ENCODE measurements at regions not wholly inside any gene's neighbourhood (a gene's known extent, or its start where the extent isn't known, plus 50 kb on each side); places are given as distances from the start of the nearest gene placed in this dataset.

DNA sequence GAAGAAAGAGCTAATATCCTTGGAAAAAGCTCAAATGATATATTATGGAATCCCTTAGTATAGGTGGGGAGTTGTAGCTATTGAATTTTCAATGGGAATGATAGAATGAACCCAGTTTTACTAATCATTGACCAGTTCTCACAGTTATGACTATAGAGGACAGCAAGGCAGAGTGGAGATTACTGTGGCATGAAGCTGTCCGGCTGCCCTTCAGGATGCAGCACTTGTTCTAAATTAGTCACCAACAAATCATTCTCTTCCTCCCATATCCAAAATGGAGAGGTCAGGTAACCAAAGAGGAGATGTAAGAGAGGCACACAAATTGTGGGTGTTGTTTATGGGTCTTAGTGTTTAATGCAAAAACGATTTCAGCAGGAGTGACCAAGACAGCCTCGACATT, 1490.0 kb upstream of the MIR17HG start:
- intact Hi-C loops (cut with micrococcal nuclease), result no loop called here

DNA sequence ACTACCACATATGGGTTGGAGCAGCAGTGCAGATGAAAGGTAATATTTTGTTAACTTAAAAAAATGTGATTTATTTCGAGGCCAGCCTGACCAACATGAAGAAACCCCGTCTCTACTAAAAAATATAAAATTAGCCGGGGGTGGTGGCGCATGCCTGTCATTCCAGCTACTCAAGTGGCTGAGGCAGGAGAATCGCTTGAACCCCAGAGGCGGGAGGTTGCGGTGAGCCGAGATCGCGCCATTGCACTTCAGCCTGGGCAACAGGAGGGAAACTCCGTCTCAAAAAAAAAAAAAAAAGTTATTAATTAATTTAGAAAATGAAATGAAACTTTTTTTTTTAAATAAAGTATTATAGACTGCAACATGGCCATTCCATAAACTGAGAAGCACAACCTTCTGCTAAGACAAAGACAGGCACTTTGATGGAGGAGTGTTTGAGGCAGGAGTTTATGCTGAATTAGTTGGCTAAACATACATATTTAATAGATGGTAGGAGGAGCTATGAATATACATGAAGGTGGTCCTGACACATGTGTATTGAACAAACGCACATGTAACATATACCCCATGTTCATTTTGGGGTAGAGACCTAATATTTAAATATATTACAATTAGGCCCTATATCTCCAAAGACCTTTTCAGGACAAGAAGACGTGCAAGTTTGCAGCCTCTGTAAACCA, 1485.3 kb upstream of the MIR17HG start:
- intact Hi-C loops (cut with micrococcal nuclease), result no loop called here

DNA sequence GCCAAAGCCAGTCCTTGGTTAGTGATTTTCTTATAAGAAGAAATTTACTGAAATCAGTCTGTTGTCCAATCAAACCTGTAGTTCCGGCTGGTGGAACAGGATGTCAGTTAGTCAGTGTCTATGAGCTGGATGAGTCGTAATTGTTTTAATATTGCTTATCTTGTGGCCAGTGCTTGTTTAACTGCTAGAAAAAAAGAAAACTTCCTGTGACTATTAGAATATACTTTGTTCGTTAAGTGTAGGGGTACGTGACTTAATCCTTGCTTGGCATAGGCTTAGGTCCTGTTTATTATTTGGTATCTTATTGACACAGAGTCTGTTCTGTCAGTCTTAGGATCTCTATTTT, 1484.8 kb upstream of the MIR17HG start:
- intact Hi-C loops (cut with micrococcal nuclease), result no loop called here

DNA sequence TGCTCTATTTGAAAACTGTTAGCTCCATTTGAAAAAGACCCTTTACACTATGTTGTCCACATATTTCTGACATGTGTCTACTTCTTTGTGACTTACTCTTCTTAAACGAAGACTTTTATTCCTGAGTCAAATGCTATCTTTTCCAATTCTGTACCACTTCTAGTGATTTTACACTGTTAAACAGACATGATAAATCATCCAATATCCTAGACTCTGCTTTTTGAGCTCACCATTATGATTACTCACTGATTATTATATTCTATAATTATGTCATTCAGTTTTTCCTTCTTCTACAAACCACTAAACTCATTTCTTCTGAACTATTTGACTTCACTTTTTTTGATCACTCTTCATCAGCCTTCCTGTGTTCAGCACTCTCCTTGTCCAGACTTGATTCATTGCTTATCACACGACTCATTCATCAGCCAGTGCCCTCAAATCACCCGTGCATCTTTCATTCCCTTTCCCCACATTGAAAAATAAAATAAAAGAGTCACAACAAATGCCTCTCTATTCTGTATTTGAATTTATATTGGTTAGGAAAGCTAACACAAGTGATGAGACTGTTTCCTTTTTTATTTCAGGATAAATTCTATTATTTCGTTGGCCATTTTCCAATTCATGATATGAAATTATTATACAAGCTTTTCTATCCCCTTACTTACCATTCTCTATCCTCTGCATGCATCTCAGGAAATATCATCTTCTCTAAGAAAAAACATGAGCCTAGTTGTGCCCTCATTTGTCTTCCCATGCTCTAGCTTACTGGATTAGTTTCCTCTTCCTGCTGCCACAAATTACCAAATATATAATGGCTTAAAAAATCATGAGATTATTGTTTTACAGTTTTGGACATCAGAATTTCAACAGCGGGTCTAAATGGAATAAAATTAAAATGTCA, 1482.1 kb upstream of the MIR17HG start:
- intact Hi-C loops (cut with micrococcal nuclease), result no loop called here

DNA sequence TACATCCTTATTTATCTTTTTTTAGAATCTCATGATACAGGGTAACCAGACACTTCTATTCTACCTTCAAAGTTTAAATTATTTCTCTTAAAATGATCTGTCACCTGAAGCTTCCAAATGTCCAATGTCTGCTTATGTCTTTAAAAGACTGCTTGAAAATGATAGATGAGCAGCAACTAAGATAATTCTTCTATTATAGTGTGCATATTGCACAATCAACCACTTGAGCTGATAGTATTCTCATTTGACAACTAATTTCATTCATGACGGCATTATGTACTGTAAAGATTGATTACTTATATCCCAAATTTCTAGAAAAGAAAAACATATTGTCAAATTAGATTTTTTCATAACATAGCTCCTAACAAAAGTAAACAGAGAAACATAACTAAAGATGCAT, 1478.2 kb upstream of the MIR17HG start:
- intact Hi-C loops (cut with micrococcal nuclease), result no loop called here

DNA sequence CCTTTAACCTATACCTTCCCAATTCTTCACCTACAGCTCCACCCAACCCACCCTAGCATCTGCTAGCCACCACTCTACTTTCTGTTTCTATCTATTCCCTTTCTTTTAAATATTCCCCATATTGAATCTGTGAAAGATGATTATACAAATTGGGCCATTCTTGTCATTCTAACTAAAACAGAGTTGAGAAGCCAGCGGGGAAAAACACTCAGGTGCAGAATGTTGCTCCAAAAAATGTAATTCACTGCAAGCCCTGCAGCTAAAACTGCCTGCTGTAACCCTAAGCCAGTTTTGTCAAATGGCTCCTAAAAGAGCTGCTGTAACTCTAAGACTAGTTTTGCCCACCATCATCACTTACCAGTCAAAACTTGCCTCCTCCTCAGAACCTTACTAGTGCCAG, 1468.6 kb upstream of the MIR17HG start:
- intact Hi-C loops (cut with micrococcal nuclease), result no loop called here

DNA sequence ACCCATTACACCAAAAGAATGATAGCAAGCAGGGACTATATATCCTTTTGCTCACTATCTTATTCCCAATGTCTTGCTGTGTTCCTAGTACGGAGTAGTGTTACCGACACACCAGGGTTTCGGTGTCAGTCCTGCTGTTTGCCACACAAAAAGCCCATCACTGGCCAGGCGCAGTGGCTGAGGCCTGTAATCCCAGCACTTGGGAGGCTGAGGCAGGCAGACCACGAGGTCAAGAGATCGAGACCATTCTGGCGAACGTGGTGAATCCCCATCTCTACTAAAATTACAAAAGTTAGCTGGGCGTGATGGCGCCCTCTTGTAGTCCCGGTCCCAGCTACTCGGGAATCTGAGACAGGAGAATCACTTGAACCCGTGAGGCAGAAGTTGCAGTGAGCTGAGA, 1467.3 kb upstream of the MIR17HG start:
- intact Hi-C loops (cut with micrococcal nuclease), result no loop called here

DNA sequence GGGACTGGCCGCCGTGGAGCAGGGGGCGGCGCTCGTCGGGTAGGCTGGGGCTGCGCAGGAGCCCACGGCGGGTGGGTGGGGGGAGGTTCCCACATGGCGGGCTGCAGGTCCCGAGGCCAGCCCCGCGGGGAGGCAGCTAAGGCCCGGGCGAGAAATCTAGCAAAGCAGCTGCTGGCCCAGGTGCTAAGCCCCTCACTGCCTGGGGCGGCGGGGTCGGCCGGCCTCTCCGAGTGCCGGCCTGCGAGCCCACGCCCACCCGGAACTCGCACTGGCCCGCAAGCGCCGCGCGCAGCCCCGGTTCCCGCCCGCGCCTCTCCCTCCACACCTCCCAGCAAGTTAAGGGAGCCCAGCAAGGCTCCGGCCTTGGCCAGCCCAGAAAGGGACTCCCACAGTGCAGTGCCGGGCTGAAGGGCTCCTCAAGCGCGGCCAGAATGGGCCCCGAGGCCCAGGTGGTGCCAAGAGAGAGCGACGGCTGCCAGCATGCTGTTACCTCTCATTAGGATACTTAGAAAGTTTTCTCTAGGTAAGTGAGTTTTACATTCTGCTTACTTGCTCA, 1463.5 kb upstream of the MIR17HG start:
- intact Hi-C loops (cut with micrococcal nuclease), result no loop called here

DNA sequence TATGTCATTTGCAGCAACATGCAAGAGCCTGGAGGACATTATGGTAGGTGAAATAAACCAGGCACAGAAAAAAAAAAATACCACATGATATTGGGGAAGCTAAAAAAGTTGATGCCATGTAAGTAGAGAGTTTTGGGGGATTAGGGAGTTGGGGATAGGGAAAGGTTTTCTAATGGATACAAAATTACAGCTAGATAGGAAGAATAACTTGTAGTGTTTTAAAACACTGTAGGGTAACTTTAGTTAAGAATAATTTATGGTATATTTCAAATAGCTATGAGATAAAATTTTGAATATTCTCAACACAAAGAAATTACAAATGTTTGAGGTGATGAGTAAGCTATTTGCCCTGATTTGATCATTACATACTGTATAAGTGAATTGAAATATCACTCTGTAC, 1456.7 kb upstream of the MIR17HG start:
- intact Hi-C loops (cut with micrococcal nuclease), result no loop called here

DNA sequence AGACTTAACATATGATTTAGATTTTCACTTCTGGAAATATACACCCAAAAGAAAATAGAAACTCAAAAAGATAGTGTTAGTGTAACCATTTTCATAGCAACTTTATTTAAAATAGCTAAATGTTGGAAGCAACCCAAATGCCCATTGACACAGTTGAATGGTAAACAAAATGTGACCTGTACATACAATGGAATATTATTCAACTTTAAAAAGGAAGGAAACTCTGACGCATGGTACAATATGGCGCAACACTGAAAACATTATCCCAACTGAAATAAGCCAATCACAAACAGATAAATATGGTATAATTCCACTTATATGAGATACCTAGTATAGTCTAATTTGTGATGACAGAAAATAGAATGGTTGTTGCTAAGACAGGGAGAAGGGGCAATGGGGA, 1456.1 kb upstream of the MIR17HG start:
- intact Hi-C loops (cut with micrococcal nuclease), result no loop called here

DNA sequence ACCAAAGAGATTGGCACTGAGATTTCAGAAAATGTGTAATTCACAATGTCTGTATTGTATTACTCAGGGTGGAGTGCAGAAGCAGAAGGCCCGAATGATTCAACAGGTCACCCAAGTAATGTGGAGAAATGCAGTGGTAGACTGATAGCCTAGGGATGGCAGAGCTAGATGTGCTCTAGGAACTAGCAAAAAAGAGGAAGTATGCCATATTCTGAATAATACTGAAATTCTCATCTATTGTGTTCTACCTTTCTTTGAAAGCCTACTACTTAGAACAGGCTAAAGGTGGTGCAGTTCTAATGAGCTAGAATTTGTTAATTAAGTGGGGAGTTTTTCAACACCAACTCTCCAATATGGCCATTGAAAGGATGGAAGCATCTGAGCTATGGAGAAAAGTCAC, 1449.8 kb upstream of the MIR17HG start:
- intact Hi-C loops (cut with micrococcal nuclease), result no loop called here

DNA sequence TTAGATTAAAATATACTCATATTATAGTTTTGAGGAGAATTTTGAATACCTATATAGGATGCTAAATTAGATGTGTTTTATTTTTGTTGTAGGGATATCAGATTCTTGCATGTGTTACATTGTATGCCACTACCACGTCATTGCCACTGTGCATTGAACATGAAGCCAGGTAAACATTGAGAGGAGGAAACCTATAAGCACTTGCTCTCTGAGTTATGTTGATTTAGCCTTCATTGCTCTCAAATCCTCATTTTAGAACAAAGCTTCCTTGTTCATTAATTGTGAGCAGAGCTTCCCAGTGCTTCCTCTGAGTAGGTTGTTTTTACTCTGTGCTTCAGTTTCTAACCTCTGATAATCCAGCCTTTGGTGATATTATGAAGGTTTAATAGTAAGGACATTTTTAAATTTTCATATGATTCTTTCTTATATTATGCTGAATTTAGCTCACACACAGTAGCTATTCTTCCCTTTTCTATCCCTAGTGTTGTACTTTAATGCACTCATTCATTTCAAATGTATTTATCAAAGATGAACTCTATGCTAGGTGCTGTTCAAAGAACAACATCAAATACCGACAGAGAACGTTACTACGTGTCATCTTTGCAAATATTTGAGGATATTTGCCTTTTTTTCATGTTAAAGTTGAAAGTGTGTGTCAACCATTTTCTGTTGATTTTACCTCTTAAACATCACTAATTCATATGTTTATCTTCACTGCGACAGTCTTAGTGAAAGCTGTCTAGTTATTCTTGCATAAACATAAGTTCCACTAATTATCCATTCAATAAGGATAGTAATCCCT, 1448.0 kb upstream of the MIR17HG start:
- intact Hi-C loops (cut with micrococcal nuclease), result no loop called here

DNA sequence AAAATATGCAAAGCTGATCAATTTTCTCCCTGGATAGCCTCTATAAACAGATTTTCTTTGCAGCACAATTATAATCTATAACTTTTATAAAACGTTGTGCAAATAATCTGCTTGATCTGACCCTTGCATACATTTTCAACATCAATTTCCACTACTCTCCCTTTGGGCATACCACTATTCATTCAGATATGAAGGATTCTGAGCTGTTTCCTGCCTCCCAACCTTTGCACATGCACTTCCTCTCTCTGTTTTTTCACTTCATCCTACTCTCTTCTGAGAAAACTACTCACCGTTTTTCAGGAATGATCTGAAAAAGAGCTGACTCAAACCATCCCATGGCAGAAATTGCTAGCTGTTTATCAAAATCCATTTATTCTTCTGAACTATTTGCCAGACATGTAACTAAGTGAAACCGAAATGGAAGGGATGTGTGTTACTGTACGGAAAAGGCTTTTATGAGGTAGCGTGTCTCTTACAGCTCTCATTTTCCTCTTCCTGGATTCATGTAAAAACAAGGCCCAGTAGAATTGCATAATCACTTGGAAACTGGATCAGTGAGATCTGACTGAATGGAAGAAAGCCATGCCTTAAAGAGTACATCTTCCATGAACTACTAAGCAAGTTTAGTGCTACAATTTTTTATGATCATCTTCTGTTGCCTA, 1447.3 kb upstream of the MIR17HG start:
- intact Hi-C loops (cut with micrococcal nuclease), result no loop called here

DNA sequence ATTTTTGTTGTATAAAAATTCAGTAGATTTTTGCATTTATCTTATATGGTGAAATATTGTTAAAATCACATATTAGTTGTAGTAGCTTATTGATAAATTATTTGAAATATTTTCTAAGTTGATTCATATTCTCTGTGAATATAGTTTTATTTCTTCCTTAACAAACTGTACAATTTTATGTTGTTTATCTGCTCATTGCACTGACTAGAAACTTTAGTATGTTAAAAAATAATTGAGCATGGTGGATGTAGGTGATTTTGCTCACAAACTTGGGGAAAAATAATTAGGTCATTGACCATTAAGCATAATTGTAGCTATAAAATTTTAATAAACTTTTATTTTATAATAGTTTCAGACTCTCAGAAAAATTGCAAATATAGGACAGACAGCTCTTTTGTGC, 1445.3 kb upstream of the MIR17HG start:
- intact Hi-C loops (cut with micrococcal nuclease), result no loop called here

DNA sequence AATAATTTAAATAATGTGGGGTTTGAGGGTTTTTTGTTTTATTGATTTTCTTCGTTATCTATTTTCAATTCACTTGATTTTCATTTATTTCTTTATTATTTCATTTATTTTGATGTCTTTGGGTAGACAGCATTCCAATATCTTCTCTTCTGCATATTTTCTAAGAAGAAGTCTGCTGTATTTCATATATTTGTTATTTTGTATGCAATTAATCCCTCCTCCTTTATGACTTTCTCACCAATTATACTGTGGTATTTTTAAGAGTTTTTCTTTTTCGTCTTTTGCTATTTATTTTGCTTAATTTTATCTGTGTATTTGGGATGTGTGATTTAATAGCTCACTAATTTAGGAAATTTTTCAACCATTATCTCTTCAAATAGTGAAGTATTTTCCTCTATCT, 1444.4 kb upstream of the MIR17HG start:
- intact Hi-C loops (cut with micrococcal nuclease), result no loop called here

DNA sequence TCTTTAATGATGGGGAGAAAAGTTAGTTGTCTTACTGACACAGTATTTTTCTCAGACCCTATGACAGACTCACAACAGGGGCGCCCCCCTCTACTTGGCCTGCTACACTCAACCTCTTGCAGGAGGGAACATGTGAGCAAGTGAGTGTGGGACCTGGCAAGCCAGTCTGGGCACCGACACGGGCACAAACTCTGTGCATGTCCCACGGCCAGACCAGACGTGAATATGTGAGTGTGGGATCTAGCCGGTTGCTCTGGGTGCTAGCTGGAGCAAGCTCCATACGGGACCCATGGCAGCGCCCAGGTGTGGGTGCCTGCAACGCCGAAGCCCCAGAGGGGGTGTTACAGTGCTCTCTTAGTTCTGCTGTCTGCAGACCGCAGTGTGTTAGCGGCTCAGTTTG, 1437.3 kb upstream of the MIR17HG start:
- intact Hi-C loops (cut with micrococcal nuclease), result no loop called here

DNA sequence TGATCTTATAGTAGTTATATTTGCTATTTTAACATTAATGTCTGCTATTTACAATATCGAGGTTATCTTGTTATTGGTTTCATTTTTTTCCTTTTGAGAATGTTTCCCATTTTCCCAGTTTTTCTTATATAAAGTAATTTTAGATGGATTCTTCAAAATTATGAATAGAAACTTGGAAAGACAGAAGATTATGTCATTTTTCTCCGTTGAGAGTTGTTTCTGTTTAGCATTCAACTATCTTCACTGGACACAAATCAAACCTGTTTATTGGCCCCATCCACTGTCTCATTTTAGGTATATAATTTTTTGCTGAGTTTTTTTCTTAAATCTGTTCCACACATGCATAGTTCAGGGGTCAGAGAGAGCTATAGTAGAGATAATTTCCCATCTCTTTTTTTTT, 1430.9 kb upstream of the MIR17HG start:
- intact Hi-C loops (cut with micrococcal nuclease), result no loop called here

DNA sequence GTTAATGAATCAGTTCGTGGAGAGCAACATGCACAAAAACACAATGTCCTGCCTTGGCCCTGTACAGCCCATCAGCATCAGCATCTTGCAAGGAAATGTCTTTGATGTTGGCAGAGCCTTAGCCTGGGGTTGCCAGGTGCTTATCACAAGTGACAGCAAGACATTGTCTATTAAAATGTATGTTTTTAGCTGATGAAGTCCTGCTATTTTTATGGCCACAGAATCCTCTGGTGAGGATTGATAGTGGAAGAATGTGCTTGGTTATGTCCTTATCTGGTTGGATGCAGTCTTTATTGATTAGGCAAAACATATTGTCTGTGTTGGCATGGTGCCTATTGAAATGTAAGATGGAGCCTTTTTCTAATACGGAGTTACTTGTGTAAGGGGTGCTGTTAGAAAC, 1427.0 kb upstream of the MIR17HG start:
- intact Hi-C loops (cut with micrococcal nuclease), result no loop called here

DNA sequence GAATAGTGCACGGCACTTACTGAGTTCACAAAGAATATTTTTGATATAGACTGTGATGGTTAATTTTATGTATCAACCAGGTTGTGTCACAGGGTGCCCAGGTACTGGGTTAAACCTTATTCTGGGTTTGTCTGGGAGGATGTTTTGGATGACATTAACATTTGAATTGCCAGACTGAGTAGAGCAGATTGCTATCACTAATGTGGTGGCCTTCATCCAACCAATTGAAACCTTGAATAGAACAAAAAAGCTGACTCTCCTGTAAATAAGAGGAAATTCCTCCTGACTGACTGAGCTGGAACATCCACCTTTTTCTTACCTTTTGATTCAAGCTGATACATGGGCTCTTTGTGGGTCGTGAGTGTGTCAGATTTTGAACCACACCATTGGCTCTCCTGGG, 1424.4 kb upstream of the MIR17HG start:
- intact Hi-C loops (cut with micrococcal nuclease), result no loop called here

DNA sequence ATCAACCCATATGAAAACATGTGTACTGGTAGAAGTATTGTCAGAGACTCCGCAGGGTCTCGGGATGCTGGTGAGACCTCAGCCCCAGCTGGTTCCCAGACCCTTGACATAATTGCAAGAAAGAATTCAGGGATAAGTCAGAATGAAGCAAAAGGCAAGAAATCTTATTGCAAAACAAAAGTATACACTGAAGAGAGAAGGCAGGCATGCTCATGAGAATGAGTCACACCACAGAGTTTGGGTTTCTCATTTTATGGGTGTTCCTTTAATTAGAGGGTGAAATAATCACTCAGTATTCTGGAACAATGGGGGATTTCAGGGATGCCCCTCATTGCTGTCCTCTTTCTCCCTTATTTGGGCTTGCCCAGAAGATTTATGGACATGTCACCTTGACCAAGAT, 1423.8 kb upstream of the MIR17HG start:
- intact Hi-C loops (cut with micrococcal nuclease), result no loop called here

DNA sequence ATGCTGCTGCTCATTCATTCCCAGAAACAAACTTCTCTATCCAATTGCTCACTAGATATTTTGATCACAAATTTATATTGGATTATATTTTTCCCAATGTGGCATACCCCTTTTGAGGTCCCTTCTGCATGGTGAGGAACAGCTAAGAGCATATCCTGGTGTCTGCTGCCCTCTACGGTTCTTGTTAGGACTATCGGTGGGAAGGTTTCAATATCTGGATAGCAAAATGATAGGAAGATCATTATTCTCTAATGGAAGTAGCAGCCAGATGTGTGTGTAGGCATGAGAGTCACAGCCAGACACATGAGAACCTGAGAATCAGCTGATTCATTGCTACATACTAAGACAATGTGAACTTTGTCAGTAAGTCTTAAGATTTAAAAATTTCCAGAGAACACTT, 1422.4 kb upstream of the MIR17HG start:
- intact Hi-C loops (cut with micrococcal nuclease), result no loop called here
